HEK293 (cell line): ENCODE measurements at regions not wholly inside any gene's neighbourhood (a gene's known extent, or its start where the extent isn't known, plus 50 kb on each side); places are given as distances from the start of the nearest gene placed in this dataset.

Source experiments
- CTCF ChIA-PET: fragments of 350-600 bp; formaldehyde crosslinking; extraction: SDS; loops from one replicate; lab custom pipeline; 2021; ENCODE audit warnings: antibody characterized with exemption; lab: Yijun Ruan, JAX
- POLR2A ChIA-PET: fragments of 300-600 bp; formaldehyde crosslinking; extraction: SDS; loops from one replicate; lab custom pipeline; 2020; ENCODE audit warnings: antibody characterized with exemption, inconsistent platforms; lab: Yijun Ruan, JAX
- H3K27ac ChIP-seq: fragments of 200-500 bp; sonication (Bioruptor generic); 2 replicates; pipeline ENCODE4 v1.5.1; 2014; ENCODE audit warnings: low read depth, low read length, control low read depth, inconsistent platforms; ENCODE audit errors: extremely low read depth
- H3K36me3 ChIP-seq, 2 experiments: fragments of 200-500 bp in 1 of 2; sonication (Bioruptor generic) in 1 of 2; 1 replicate in 1 of 2; 2 replicates in 1 of 2; pipeline ENCODE4 v1.5.1; 2014 to 2017; ENCODE audit warnings: inconsistent platforms in 2 of 2, low read length in 2 of 2; ENCODE audit not compliant: control insufficient read depth in 2 of 2, insufficient read depth in 1 of 2
- H3K4me1 ChIP-seq: fragments of 200-500 bp; sonication (Bioruptor generic); 2 replicates; pipeline ENCODE4 v1.5.1; 2014; ENCODE audit warnings: mild to moderate bottlenecking, low read length, inconsistent platforms; ENCODE audit not compliant: control insufficient read depth, insufficient read depth
- H3K4me3 ChIP-seq: 2 replicates; pipeline ENCODE4 v1.5.1; 2011; ENCODE audit warnings: low read depth, mild to moderate bottlenecking, control low read depth, low read length, moderate library complexity
- H3K9me3 ChIP-seq: fragments of 200-500 bp; sonication (Bioruptor generic); 2 replicates; pipeline ENCODE4 v1.5.1; 2014; ENCODE audit warnings: low read depth, low read length, inconsistent platforms; ENCODE audit not compliant: control insufficient read depth, insufficient read depth
- BCL11B ChIP-seq: fragments of 450-650 bp; formaldehyde crosslinking; IDR thresholded peaks from 2 replicates; pipeline ENCODE4 v1.5.1; 2016; ENCODE audit warnings: low read depth, missing biosample characterization, missing genetic modification characterization
- GLI2 ChIP-seq: fragments of 450-650 bp; formaldehyde crosslinking; IDR thresholded peaks from 2 replicates; pipeline ENCODE4; 2017; ENCODE audit warnings: missing biosample characterization, missing genetic modification characterization, low read depth, borderline replicate concordance
- OSR2 ChIP-seq: fragments of 450-650 bp; formaldehyde crosslinking; IDR thresholded peaks from 2 replicates; pipeline ENCODE4 v1.5.1; 2016; ENCODE audit warnings: missing biosample characterization, missing genetic modification characterization
- PBX3 ChIP-seq: sonication (generic); formaldehyde crosslinking; IDR thresholded peaks from 2 replicates; pipeline ENCODE4 v1.8.1; 2022; ENCODE audit warnings: mild to moderate bottlenecking, moderate library complexity, missing genetic modification reagents
- PRDM6 ChIP-seq: fragments of 450-650 bp; formaldehyde crosslinking; IDR thresholded peaks from 2 replicates; pipeline ENCODE4 v1.5.1; 2017; ENCODE audit warnings: missing biosample characterization, missing genetic modification characterization
- SCRT2 ChIP-seq: fragments of 450-650 bp; formaldehyde crosslinking; IDR thresholded peaks from 2 replicates; pipeline ENCODE4 v1.5.1; 2016; ENCODE audit warnings: missing biosample characterization, missing genetic modification characterization
- ZBTB10 ChIP-seq: fragments of 450-650 bp; formaldehyde crosslinking; IDR thresholded peaks from 2 replicates; pipeline ENCODE4 v1.5.1; 2016; ENCODE audit warnings: missing biosample characterization, missing genetic modification characterization
- ZBTB21 ChIP-seq: fragments of 450-650 bp; formaldehyde crosslinking; IDR thresholded peaks from 2 replicates; pipeline ENCODE4 v1.5.1; 2017; ENCODE audit warnings: missing biosample characterization, missing genetic modification characterization
- ZBTB49 ChIP-seq: fragments of 450-650 bp; formaldehyde crosslinking; IDR thresholded peaks from 2 replicates; pipeline ENCODE4 v1.5.1; 2016; ENCODE audit warnings: missing biosample characterization, missing genetic modification characterization, low read depth
- ZBTB8A ChIP-seq: fragments of 450-650 bp; formaldehyde crosslinking; IDR thresholded peaks from 2 replicates; pipeline ENCODE4 v1.5.1; 2016; ENCODE audit warnings: missing biosample characterization, missing genetic modification characterization
- ZFP3 ChIP-seq: fragments of 450-650 bp; formaldehyde crosslinking; IDR thresholded peaks from 2 replicates; pipeline ENCODE4 v1.5.1; 2016; ENCODE audit warnings: low read depth, missing biosample characterization, missing genetic modification characterization
- ZNF114 ChIP-seq: fragments of 450-650 bp; formaldehyde crosslinking; IDR thresholded peaks from 2 replicates; pipeline ENCODE4 v1.5.0; 2017; ENCODE audit warnings: missing biosample characterization, missing genetic modification characterization
- ZNF133 ChIP-seq: fragments of 450-650 bp; formaldehyde crosslinking; IDR thresholded peaks from 2 replicates; pipeline ENCODE4 v1.5.1; 2016; ENCODE audit warnings: missing biosample characterization, missing genetic modification characterization
- ZNF2 ChIP-seq: fragments of 450-650 bp; formaldehyde crosslinking; IDR thresholded peaks from 2 replicates; pipeline ENCODE4 v1.5.1; 2016; ENCODE audit warnings: missing biosample characterization, missing genetic modification characterization
- ZNF26 ChIP-seq: fragments of 450-650 bp; formaldehyde crosslinking; IDR thresholded peaks from 2 replicates; pipeline ENCODE4 v1.5.1; 2016; ENCODE audit warnings: missing biosample characterization, missing genetic modification characterization
- ZNF324 ChIP-seq: fragments of 450-650 bp; formaldehyde crosslinking; IDR thresholded peaks from 2 replicates; pipeline ENCODE4 v1.5.1; 2016; ENCODE audit warnings: missing biosample characterization, missing genetic modification characterization
- ZNF341 ChIP-seq: fragments of 450-650 bp; formaldehyde crosslinking; IDR thresholded peaks from 2 replicates; pipeline ENCODE4; 2016; ENCODE audit warnings: low read depth, missing biosample characterization, missing genetic modification characterization
- ZNF433 ChIP-seq: fragments of 450-650 bp; formaldehyde crosslinking; IDR thresholded peaks from 2 replicates; pipeline ENCODE4 v1.5.1; 2016; ENCODE audit warnings: missing biosample characterization, missing genetic modification characterization, low read depth
- ZNF521 ChIP-seq: fragments of 450-650 bp; formaldehyde crosslinking; IDR thresholded peaks from 2 replicates; pipeline ENCODE4 v1.5.1; 2017; ENCODE audit warnings: missing biosample characterization, mild to moderate bottlenecking, missing genetic modification characterization
- ZNF544 ChIP-seq: fragments of 450-650 bp; formaldehyde crosslinking; IDR thresholded peaks from 2 replicates; pipeline ENCODE4 v1.5.0; 2017; ENCODE audit warnings: missing biosample characterization, missing genetic modification characterization
- ZNF555 ChIP-seq: fragments of 450-650 bp; formaldehyde crosslinking; conservative IDR thresholded peaks from 2 replicates; pipeline ENCODE4 v1.5.1; 2017; ENCODE audit warnings: missing biosample characterization, mild to moderate bottlenecking, missing genetic modification characterization, inconsistent platforms
- ZNF558 ChIP-seq: fragments of 450-650 bp; formaldehyde crosslinking; IDR thresholded peaks from 2 replicates; pipeline ENCODE4 v1.5.1; 2016; ENCODE audit warnings: missing biosample characterization, missing genetic modification characterization
- ZNF560 ChIP-seq: fragments of 450-650 bp; formaldehyde crosslinking; IDR thresholded peaks from 2 replicates; pipeline ENCODE4 v1.5.1; 2017; ENCODE audit warnings: missing biosample characterization, missing genetic modification characterization, borderline replicate concordance
- ZNF571 ChIP-seq: fragments of 450-650 bp; formaldehyde crosslinking; IDR thresholded peaks from 2 replicates; pipeline ENCODE4 v1.5.0; 2017; ENCODE audit warnings: missing biosample characterization, missing genetic modification characterization
- ZNF624 ChIP-seq: fragments of 450-650 bp; formaldehyde crosslinking; IDR thresholded peaks from 2 replicates; pipeline ENCODE4 v1.5.1; 2017; ENCODE audit warnings: missing biosample characterization, missing genetic modification characterization
- ZNF658 ChIP-seq: fragments of 450-650 bp; formaldehyde crosslinking; IDR thresholded peaks from 2 replicates; pipeline ENCODE4; 2016; ENCODE audit warnings: missing biosample characterization, missing genetic modification characterization
- ZNF660 ChIP-seq: fragments of 450-650 bp; IDR thresholded peaks from 2 replicates; pipeline ENCODE4 v1.5.1; 2018; ENCODE audit warnings: missing biosample characterization, mild to moderate bottlenecking, missing genetic modification characterization
- ZNF747 ChIP-seq: fragments of 450-650 bp; formaldehyde crosslinking; IDR thresholded peaks from 2 replicates; pipeline ENCODE4 v1.5.1; 2016; ENCODE audit warnings: missing biosample characterization, missing genetic modification characterization
- ZNF76 ChIP-seq: fragments of 450-650 bp; formaldehyde crosslinking; IDR thresholded peaks from 2 replicates; pipeline ENCODE4; 2016; ENCODE audit warnings: low read depth, missing biosample characterization, missing genetic modification characterization, borderline replicate concordance

GRCh38 chr9:81393985-81394811 lies 295.1 kb downstream of the TLE1 start:
- H3K27ac ChIP-seq: peak overlapping the region; percentile 90
- TF ChIP-seq ZNF560 (tag by site-specific recombination) (no peak), OSR2 (tag by site-specific recombination) (no peak; the same call in none of the 2 replicates), ZNF324 (tag by site-specific recombination) (no peak), SCRT2 (tag by site-specific recombination) (no peak), ZBTB10 (tag by site-specific recombination) (no peak), ZNF114 (tag by site-specific recombination) (no peak), ZNF558 (no peak), PBX3 (CRISPR knock-in tag) (no peak), ZNF624 (tag by site-specific recombination) (no peak), ZFP3 (tag by site-specific recombination) (no peak), ZNF660 (tag by site-specific recombination) (no peak), ZNF433 (tag by site-specific recombination) (no peak), GLI2 (tag by site-specific recombination) (peak; percentile 43; the same call in 1 of the 2 replicates), ZNF521 (tag by site-specific recombination) (no peak), ZBTB49 (tag by site-specific recombination) (no peak), ZNF555 (no peak), ZNF26 (tag by site-specific recombination) (no peak), ZBTB8A (tag by site-specific recombination) (no peak; the same call in 1 of the 2 replicates), ZNF544 (tag by site-specific recombination) (no peak), ZNF341 (tag by site-specific recombination) (no peak; the same call in none of the 2 replicates), ZNF658 (no peak), ZNF2 (no peak; the same call in none of the 2 replicates), ZBTB21 (no peak), PRDM6 (tag by site-specific recombination) (peak; percentile 97), ZNF133 (tag by site-specific recombination) (no peak), ZNF571 (no peak), ZNF76 (tag by site-specific recombination) (no peak), ZNF747 (tag by site-specific recombination) (no peak), BCL11B (tag by site-specific recombination) (no peak)

More at GRCh38 chr9:81393985-81394811, 295.1 kb downstream of the TLE1 start:
- CTCF ChIA-PET: interaction anchor here (0.7 kb wide), 3 partner anchors 85 to 1734 kb away, joined by 3 read pairs; no protein-coding TSS in a partner anchor
- POLR2A ChIA-PET: no interaction called here
- Histone ChIP-seq H3K4me1 (peaks cover 16% of the 10 kb centered on the region), H3K4me3 (no peak overlapping the region), H3K36me3 (no peaks in the 10 kb centered on the region), H3K9me3 (no peaks in the 10 kb centered on the region)
